DND-41 (cell line): ENCODE measurements at regions not wholly inside any gene's neighbourhood (a gene's known extent, or its start where the extent isn't known, plus 50 kb on each side); places are given as distances from the start of the nearest gene placed in this dataset.
"Not testable (repeated sequence)": the region's sequence is repeated elsewhere in the genome, so short reads cannot be mapped to it uniquely, and the experiment has no call there.

Experiments used
- ATAC-seq: fragments of 200-7000 bp; cut with Tn5 transposase; 3 replicates; pipeline ENCODE4 v1.9.1; 2021; ENCODE audit warnings: low read depth; ENCODE audit not compliant: insufficient read depth
- DNase-seq: peaks from one replicate; pipeline ENCODE4 v3.0.0-alpha.2; 2020
- H2AFZ ChIP-seq: 2 replicates; pipeline ENCODE4 v1.6.0; 2012; ENCODE audit warnings: low read depth, low read length
- H3K27ac ChIP-seq: 2 replicates; pipeline ENCODE4 v1.5.1; 2012; ENCODE audit warnings: low read length, inconsistent platforms
- H3K27me3 ChIP-seq: fragments of 200-600 bp; sonication (generic); 2 replicates; pipeline ENCODE4 v1.6.0; 2012; ENCODE audit warnings: low read length, mild to moderate bottlenecking, inconsistent platforms; ENCODE audit not compliant: insufficient read depth, poor library complexity
- H3K36me3 ChIP-seq: 2 replicates; pipeline ENCODE4 v1.5.1; 2012; ENCODE audit warnings: low read length, inconsistent platforms; ENCODE audit not compliant: insufficient read depth
- H3K4me1 ChIP-seq: 2 replicates; pipeline ENCODE4 v1.5.1; 2012; ENCODE audit warnings: mild to moderate bottlenecking, low read length; ENCODE audit not compliant: insufficient read depth
- H3K4me2 ChIP-seq: 2 replicates; pipeline ENCODE4 v1.6.0; 2012; ENCODE audit warnings: mild to moderate bottlenecking, moderate library complexity, low read length, inconsistent platforms; ENCODE audit not compliant: insufficient read depth
- H3K4me3 ChIP-seq, 2 experiments: fragments of 200-600 bp in 1 of 2; shearing (Covaris generic) in 1 of 2; 2 replicates each; pipeline ENCODE4 v1.5.1; 2012 to 2016; ENCODE audit warnings: inconsistent platforms in 2 of 2, low read length in 2 of 2, mild to moderate bottlenecking in 2 of 2, low read depth in 1 of 2, moderate library complexity in 1 of 2
- H3K79me2 ChIP-seq: 2 replicates; pipeline ENCODE4 v1.6.0; 2012; ENCODE audit warnings: low read length, inconsistent platforms; ENCODE audit not compliant: insufficient read depth
- H3K9ac ChIP-seq: 2 replicates; pipeline ENCODE4 v1.6.0; 2012; ENCODE audit warnings: low read depth, mild to moderate bottlenecking, inconsistent platforms, low read length, moderate library complexity
- H3K9me3 ChIP-seq: 2 replicates; pipeline ENCODE4 v1.5.1; 2012; ENCODE audit warnings: low read length, moderate library complexity, mild to moderate bottlenecking, inconsistent platforms; ENCODE audit not compliant: insufficient read depth, severe bottlenecking
- H4K20me1 ChIP-seq: 2 replicates; pipeline ENCODE4 v1.6.0; 2012; ENCODE audit warnings: low read length; ENCODE audit not compliant: insufficient read depth
- EZH2 ChIP-seq: IDR thresholded peaks from 3 replicates; pipeline ENCODE4 v1.6.1; 2012; ENCODE audit warnings: borderline replicate concordance, low read depth, mild to moderate bottlenecking, moderate library complexity, low read length, inconsistent platforms; ENCODE audit not compliant: severe bottlenecking
- TF ChIP-seq, protein P1 (sequence below): IDR thresholded peaks from 2 replicates; pipeline ENCODE4 v1.5.1; 2012; ENCODE audit warnings: borderline replicate concordance, low read length, moderate library complexity, mild to moderate bottlenecking; ENCODE audit not compliant: poor library complexity, severe bottlenecking; ENCODE audit errors: extremely low read depth

DNA sequence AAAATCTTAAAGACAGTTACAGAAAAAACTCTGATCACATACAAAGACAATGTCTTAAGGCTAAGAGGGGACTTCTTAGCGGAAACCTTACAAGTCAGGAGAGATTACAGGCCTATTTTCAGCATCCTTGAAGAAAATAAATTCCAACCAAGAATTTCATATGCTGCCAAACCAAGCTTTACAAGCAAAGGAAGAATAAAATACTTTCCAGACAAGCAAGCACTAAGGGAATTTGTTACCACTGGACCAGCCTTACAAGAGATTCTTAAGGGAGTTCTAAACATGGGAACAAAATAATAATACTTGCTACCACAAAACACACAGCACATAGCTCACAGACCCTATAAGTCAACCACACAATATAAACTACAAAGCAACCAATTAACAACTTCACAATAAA, 255.8 kb upstream of the ZFP42 start:
- TF ChIP-seq, protein P1, sequence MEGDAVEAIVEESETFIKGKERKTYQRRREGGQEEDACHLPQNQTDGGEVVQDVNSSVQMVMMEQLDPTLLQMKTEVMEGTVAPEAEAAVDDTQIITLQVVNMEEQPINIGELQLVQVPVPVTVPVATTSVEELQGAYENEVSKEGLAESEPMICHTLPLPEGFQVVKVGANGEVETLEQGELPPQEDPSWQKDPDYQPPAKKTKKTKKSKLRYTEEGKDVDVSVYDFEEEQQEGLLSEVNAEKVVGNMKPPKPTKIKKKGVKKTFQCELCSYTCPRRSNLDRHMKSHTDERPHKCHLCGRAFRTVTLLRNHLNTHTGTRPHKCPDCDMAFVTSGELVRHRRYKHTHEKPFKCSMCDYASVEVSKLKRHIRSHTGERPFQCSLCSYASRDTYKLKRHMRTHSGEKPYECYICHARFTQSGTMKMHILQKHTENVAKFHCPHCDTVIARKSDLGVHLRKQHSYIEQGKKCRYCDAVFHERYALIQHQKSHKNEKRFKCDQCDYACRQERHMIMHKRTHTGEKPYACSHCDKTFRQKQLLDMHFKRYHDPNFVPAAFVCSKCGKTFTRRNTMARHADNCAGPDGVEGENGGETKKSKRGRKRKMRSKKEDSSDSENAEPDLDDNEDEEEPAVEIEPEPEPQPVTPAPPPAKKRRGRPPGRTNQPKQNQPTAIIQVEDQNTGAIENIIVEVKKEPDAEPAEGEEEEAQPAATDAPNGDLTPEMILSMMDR = no peak
- TF ChIP-seq EZH2 = no peak
- H3K9me3 ChIP-seq = peaks cover 13% of the 10 kb centered on the region
- ATAC-seq = no peak
- H3K4me2 ChIP-seq = no peak overlapping the region
- H3K27ac ChIP-seq = no peak overlapping the region
- no peak for DNase-seq
- no peak overlapping the region for H2AFZ ChIP-seq
- H3K9ac ChIP-seq = no peak overlapping the region
- H3K4me1 ChIP-seq = no peaks in the 10 kb centered on the region
- H4K20me1 ChIP-seq = no peaks in the 10 kb centered on the region
- H3K27me3 ChIP-seq = no peaks in the 10 kb centered on the region
- H3K79me2 ChIP-seq = no peaks in the 10 kb centered on the region
- H3K4me3 ChIP-seq = no peak overlapping the region
- no peaks in the 10 kb centered on the region for H3K36me3 ChIP-seq

DNA sequence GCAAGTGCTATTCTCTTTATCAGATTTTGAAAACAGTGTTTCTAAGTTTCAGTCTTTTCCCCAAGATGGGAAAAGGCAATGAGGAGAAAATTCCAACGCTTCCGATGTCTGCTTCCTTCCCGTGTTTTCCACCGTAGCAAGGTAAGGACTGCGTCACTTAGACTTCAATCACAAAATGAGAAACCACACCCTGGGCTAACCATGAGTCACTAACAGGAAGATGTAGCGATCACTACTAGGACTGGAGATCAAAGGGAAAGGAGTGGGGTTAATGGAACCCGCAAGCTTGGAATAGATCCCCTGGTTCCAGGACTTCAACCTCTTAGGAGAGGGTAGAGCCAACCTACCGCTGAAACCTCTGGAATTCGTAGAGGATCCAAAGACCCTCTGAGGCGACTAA, 250.7 kb upstream of the ZFP42 start:
- Histone ChIP-seq H3K79me2 (no peaks in the 10 kb centered on the region), H3K9ac (no peak overlapping the region), H3K4me3 (no peak overlapping the region), H3K36me3 (no peaks in the 10 kb centered on the region), H3K4me2 (no peak overlapping the region), H3K27me3 (no peaks in the 10 kb centered on the region), H4K20me1 (no peaks in the 10 kb centered on the region), H3K9me3 (peaks cover 20% of the 10 kb centered on the region), H2AFZ (no peak overlapping the region), H3K4me1 (no peaks in the 10 kb centered on the region), H3K27ac (no peak overlapping the region)
- no peak for DNase-seq
- no peak for ATAC-seq
- TF ChIP-seq, protein P1 = no peak
- no peak for TF ChIP-seq EZH2

DNA sequence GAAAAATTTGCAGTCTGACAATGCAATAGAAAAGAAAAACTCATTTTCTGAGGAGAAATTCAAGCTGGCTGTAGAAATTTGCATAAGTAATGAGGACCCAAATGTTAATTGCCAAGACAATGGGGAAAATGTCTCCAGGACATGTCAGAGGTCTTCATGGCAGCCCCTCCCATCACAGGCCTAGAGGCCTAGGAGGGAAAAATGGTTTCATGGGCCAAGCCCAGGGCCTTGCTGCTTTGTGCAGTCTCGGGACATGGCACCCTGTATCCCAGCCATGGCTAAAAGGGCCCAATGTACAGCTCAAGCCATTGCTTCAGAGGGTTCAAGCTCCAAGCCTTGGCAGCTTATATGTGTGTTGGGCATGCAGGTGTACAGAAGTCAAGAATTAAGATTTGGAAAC, 244.9 kb upstream of the ZFP42 start:
- H3K79me2 ChIP-seq, H3K4me1 ChIP-seq, H3K27me3 ChIP-seq, H3K36me3 ChIP-seq, H2AFZ ChIP-seq, ATAC-seq, DNase-seq, H4K20me1 ChIP-seq, H3K27ac ChIP-seq, H3K9ac ChIP-seq, H3K4me2 ChIP-seq, H3K4me3 ChIP-seq: not testable (repeated sequence)
- peaks cover 22% of the 10 kb centered on the region for H3K9me3 ChIP-seq

DNA sequence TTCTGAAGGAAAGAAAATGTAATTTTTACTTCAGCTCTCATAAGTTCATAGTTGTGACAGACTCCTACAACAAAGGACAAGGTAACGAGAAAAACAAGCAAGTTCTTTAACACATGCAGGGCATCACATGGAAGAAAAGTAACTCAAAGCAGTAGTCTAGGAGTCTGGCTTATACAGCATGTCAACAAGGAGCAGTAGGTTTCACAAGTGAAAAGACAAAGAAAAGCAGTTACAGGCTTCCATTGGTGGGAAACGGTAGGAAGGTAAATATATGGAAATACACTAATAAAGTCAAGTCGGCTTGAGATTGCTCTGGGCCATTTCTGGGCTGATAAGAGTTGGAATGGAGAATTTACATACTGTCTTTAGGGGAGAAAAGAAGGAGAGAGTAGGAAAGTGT, 228.4 kb upstream of the ZFP42 start:
- Histone ChIP-seq H3K4me1 (no peaks in the 10 kb centered on the region), H3K9ac (no peak overlapping the region), H3K9me3 (no peaks in the 10 kb centered on the region), H2AFZ (no peak overlapping the region), H3K27ac (no peak overlapping the region), H3K27me3 (no peaks in the 10 kb centered on the region), H3K4me2 (no peak overlapping the region), H3K79me2 (no peaks in the 10 kb centered on the region), H4K20me1 (no peaks in the 10 kb centered on the region), H3K4me3 (no peak overlapping the region), H3K36me3 (no peaks in the 10 kb centered on the region)
- ATAC-seq = no peak
- TF ChIP-seq EZH2 = no peak
- DNase-seq = no peak
